Hematopoietic multipotent progenitor cell treated with erythropoietin and hydrocortisone succinate and interleukin-3 and kit ligand, for 4 days (in vitro differentiated cells): ENCODE measurements at regions not wholly inside any gene's neighbourhood (a gene's known extent, or its start where the extent isn't known, plus 50 kb on each side); places are given as distances from the start of the nearest gene placed in this dataset.

ENCODE experiments used
- DNase-seq: peaks from one replicate; pipeline ENCODE4 v3.0.0-alpha.2; 2015

GRCh38 chr5:42360616-42361314 lies 62.5 kb upstream of the GHR start:
- DNase-seq, result no peak

DNA sequence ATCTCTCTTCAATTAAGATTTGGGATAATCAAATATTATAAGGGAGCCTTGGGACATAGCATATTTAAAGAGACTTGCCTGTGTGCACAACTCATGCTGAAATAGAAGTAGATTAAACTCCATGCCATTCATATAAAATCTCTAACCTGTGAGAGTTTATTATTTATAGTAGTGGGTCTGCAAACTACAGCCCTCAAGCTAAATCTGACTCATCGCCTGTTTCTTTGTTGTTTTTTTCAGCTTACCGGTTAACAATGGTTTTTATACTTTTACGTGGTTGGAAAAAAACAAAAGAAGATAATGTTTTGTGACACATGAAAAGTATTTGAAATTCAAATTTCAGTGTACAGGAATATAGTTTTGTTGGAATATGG lies 61.9 kb upstream of the GHR start:
- DNase-seq, result no peak

DNA sequence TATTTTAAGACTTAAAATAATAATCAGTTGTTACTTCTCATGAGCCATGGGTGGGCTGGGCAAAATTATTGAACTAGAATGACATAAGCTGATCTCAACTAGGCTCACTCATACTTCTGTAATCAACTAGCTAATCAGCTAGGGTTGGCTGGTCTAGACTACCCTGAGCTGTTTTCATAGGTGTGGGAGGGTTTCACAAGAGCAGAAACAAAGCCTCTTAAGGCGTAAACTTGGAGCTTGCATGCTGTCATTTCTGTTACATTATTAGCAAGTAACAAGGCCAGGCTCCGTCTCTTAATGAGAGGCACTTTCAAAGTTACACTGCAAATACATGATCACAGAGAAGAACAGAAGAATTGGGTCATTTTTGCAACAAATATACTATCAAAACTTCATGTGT lies 57.2 kb upstream of the GHR start:
- DNase-seq, result no peak
